Astrocyte (in vitro differentiated cells and primary cell): ENCODE measurements at regions not wholly inside any gene's neighbourhood (a gene's known extent, or its start where the extent isn't known, plus 50 kb on each side); places are given as distances from the start of the nearest gene placed in this dataset.

ENCODE experiments used
- EZH2 ChIP-seq: IDR thresholded peaks from 2 replicates; pipeline ENCODE4 v1.6.1; 2012; ENCODE audit warnings: mild to moderate bottlenecking, low read length, inconsistent platforms; ENCODE audit not compliant: insufficient read depth
- TF ChIP-seq, protein P1 (sequence below): IDR thresholded peaks from 2 replicates; pipeline ENCODE4 v1.5.1; 2011; ENCODE audit warnings: low read depth, mild to moderate bottlenecking, inconsistent platforms, low read length, moderate library complexity; ENCODE audit not compliant: insufficient read depth

DNA sequence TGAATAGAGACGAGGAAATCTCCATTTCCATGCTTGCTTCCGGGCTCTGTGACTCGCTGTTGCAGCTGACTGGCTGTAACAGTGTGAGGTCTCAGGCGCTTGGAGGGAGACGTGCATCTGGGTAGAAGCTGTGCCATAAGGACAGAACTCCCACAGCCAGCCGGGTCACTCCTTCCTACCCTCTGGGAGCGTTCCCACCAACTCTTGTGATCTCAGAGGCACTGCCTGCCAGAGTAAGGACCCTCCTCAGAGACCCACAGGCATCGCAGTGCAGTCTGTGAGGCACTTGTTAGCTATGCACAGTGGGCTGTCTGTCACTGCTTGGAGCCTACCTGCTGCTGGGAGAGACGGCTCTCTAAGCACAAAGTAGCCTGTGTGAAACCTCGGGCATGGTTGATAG, 203.4 kb upstream of the SEMA6A start:
- TF ChIP-seq, protein P1, sequence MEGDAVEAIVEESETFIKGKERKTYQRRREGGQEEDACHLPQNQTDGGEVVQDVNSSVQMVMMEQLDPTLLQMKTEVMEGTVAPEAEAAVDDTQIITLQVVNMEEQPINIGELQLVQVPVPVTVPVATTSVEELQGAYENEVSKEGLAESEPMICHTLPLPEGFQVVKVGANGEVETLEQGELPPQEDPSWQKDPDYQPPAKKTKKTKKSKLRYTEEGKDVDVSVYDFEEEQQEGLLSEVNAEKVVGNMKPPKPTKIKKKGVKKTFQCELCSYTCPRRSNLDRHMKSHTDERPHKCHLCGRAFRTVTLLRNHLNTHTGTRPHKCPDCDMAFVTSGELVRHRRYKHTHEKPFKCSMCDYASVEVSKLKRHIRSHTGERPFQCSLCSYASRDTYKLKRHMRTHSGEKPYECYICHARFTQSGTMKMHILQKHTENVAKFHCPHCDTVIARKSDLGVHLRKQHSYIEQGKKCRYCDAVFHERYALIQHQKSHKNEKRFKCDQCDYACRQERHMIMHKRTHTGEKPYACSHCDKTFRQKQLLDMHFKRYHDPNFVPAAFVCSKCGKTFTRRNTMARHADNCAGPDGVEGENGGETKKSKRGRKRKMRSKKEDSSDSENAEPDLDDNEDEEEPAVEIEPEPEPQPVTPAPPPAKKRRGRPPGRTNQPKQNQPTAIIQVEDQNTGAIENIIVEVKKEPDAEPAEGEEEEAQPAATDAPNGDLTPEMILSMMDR: no peak
- no peak for TF ChIP-seq EZH2
